ENCODE measurements at regions not wholly inside any gene's neighbourhood (a gene's known extent, or its start where the extent isn't known, plus 50 kb on each side); places are given as distances from the start of the nearest gene placed in this dataset.

DNA sequence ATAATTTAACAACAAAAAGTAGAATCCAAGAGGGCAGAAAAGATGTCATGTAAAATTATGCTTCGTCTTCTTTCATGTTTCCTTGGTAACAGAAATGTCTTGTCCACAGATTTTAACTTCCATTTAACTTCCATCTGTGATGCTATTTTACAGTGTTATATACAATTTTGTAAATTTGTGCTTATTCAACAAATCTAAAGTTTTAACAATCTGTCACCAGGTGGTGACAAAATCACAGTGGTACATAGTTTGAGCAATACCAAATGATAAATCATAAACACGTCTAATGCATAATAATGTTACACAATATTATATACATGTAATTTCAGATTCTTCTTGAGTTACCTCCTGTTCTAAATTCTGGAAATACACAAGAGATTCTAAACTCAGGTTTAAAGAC is 784.4 kb upstream of the CELF2 start:
- no peak for DNase-seq (ENCODE audit: extremely low read depth, low read depth)
- no peak overlapping the region for H3K4me3 ChIP-seq (replicated peaks; ENCODE audit: low read depth, low read length)
- TF ChIP-seq, protein P1, sequence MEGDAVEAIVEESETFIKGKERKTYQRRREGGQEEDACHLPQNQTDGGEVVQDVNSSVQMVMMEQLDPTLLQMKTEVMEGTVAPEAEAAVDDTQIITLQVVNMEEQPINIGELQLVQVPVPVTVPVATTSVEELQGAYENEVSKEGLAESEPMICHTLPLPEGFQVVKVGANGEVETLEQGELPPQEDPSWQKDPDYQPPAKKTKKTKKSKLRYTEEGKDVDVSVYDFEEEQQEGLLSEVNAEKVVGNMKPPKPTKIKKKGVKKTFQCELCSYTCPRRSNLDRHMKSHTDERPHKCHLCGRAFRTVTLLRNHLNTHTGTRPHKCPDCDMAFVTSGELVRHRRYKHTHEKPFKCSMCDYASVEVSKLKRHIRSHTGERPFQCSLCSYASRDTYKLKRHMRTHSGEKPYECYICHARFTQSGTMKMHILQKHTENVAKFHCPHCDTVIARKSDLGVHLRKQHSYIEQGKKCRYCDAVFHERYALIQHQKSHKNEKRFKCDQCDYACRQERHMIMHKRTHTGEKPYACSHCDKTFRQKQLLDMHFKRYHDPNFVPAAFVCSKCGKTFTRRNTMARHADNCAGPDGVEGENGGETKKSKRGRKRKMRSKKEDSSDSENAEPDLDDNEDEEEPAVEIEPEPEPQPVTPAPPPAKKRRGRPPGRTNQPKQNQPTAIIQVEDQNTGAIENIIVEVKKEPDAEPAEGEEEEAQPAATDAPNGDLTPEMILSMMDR (IDR thresholded peaks at IDR 0.05; ENCODE audit: low read depth, low read length, missing control alignments): no peak

DNA sequence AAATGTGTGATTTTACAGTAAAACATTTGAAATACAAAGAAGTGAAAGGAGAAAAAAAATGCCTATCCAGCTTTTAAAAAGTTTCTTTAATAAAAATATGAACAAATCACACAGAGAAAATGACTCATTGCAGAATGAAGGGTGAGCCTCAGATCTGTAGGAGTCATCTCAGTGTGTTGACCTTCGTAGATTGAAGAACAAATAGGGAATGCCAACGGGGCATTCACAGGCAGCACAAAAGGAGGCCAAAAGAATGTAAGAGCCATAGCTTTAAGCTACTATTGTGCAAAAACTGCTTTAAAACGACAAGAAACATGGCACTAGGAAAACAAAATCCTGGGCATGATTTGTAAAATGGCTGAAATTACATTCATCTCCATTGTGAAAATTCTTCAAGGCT is 782.7 kb upstream of the CELF2 start:
- TF ChIP-seq, protein P1 (IDR thresholded peaks at IDR 0.05; ENCODE audit: low read depth, low read length, missing control alignments): no peak
- no peak overlapping the region for H3K4me3 ChIP-seq (replicated peaks; ENCODE audit: low read depth, low read length)
- DNase-seq (ENCODE audit: extremely low read depth, low read depth): no peak

DNA sequence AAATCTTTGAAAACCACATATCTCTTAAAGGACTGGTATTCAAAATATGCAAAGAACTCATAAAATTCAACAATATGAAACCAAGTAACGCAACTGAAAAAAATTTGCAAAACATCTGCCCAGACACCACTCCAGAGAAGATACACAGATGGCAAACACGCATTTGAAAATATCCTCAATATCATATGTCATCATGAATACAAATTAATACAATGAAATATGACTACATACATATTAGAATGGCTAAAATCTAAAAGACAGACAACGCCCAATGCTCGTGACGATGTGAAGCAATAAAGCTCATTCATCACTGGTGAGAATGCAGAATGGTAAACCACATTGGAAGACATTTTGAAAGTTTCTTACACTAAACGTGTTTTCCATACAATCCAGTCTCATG is 770.1 kb upstream of the CELF2 start:
- TF ChIP-seq, protein P1 (IDR thresholded peaks at IDR 0.05; ENCODE audit: low read depth, low read length, missing control alignments): no peak
- H3K4me3 ChIP-seq (replicated peaks; ENCODE audit: low read depth, low read length): no peak overlapping the region
- DNase-seq (ENCODE audit: extremely low read depth, low read depth): no peak

DNA sequence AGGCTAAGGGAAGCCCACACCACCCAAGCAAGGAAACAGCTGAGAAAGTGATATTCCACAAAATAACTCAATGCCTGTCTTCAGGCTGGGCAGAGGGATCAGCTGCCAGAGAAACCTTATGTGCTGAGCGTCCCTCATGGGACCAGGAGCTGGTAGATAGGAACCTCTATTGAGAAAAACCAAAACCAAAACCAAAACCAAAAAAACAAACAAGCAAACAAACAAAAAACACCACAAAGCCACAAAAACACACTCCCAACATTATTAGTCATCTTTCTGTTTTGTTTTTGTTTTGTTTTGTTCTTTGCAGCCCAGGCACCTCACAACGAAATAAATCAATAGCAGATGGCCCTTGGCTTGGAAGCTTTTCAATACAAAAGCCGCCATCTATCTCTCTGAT is 760.8 kb upstream of the CELF2 start:
- H3K4me3 ChIP-seq (replicated peaks; ENCODE audit: low read depth, low read length): no peak overlapping the region
- no peak for DNase-seq (ENCODE audit: extremely low read depth, low read depth)
- TF ChIP-seq, protein P1 (IDR thresholded peaks at IDR 0.05; ENCODE audit: low read depth, low read length, missing control alignments): no peak

DNA sequence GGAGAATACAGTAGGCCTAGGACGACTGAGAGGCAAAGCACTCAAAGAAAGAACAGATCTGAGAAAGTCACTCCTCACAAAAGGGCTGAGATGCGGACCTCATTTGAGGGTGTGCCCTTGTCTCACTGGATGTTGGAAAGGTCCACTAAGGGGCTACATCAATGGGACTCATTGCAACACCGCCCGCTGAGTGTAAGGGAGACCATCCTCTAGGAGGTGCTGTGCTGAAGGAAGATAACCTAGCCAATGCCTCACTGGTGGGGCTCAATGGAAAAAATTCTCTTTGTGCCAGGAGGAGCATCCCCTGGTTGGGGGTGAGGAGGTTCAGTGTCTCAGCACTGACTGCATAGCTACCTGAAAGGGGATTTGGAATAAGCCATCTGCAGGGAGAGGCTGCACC is 758.7 kb upstream of the CELF2 start:
- DNase-seq (ENCODE audit: extremely low read depth, low read depth): no peak
- TF ChIP-seq, protein P1 (IDR thresholded peaks at IDR 0.05; ENCODE audit: low read depth, low read length, missing control alignments): no peak
- no peak overlapping the region for H3K4me3 ChIP-seq (replicated peaks; ENCODE audit: low read depth, low read length)

DNA sequence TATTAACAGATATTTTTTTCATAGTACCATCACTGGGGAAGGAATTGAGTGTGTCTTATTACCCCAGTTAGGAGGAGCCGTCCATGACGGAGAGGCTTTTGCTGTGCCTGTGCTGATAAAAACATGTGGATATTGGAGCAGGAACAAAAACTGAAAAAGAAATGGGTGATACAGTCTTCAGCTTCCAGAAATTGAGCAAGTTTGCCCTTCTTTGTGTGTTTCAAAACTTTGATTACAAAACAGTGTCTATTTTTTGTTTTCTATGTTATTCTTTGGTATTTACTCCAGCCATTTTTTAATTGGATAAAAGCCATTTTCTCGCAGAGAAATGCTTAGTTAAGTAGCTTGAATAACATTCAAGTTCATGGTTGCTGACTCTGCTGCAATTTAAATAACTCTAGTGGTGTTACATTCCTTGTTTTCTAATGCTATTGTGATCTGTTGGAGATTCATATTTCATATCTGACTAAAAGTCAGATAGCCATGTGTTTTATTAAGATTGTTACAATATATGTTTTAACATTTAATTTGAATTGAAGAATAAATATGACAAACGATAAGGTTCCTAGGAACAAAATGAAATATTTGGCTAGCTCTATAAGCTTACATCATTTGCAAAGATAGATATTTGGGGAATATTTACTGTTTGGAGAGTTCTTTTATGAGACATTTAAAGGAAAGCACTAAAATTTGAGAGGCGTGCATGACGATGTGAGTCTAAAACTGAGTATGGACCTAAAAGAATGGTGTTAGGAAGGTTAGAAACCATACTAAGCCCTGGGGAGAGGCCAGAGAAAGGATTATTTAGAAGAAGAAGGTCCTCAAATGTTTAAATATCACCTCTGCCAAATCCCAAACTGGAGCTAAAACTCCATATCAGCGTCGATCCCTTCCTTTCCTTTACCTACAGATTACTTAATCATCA is 747.3 kb upstream of the CELF2 start:
- no peak overlapping the region for H3K4me3 ChIP-seq (replicated peaks; ENCODE audit: low read depth, low read length)
- DNase-seq (ENCODE audit: extremely low read depth, low read depth): no peak
- TF ChIP-seq, protein P1 (IDR thresholded peaks at IDR 0.05; ENCODE audit: low read depth, low read length, missing control alignments): no peak
